HCT116 (cell line): ENCODE measurements at regions not wholly inside any gene's neighbourhood (a gene's known extent, or its start where the extent isn't known, plus 50 kb on each side); places are given as distances from the start of the nearest gene placed in this dataset.

Experiments used
- ATAC-seq: fragments of 200-7000 bp; cut with Tn5 transposase; 2 replicates; pipeline ENCODE4 v1.9.1; 2020; ENCODE audit warnings: mild to moderate bottlenecking, moderate library complexity
- BruUV-seq: library from RNA; stranded (reverse); fragments of 400-500 nt; replicated peaks from 2 replicates; lab custom pipeline; 2021; lab: Mats Ljungman, UMichigan
- CTCF ChIA-PET: fragments of 300-600 bp; sonication (Branson Sonifier 250); formaldehyde crosslinking; loops from one replicate; lab custom pipeline; 2021; ENCODE audit warnings: antibody characterized with exemption; lab: Charles Lee
- POLR2A ChIA-PET: fragments of 300-600, 350-600 bp; sonication (Branson Sonifier 250); formaldehyde crosslinking; loops from one replicate; lab custom pipeline; 2021; ENCODE audit warnings: antibody characterized with exemption; lab: Charles Lee
- RAD21 ChIA-PET, 2 experiments: fragments of 300-600 bp; sonication (Branson Sonifier 250); formaldehyde crosslinking; loops; one replicate each; lab custom pipeline; 2023; ENCODE audit warnings: low total read pairs in 2 of 2; ENCODE audit not compliant: uncharacterized antibody in 2 of 2, unreplicated experiment in 2 of 2, low non-redundant PET in 1 of 2; lab: Charles Lee
- DNase-seq: peaks from one replicate; pipeline ENCODE4 v3.0.0-alpha.2; 2010; ENCODE audit warnings: low read depth, low spot score
- H2AFZ ChIP-seq: fragments of 200-600 bp; shearing (Covaris generic), sonication (generic); 2 replicates; pipeline ENCODE4 v1.6.1; 2017; ENCODE audit warnings: low read depth, mixed run types, mixed read lengths, antibody characterized with exemption, low read length; ENCODE audit not compliant: poor library complexity, severe bottlenecking
- H3K27ac ChIP-seq: 2 replicates; pipeline ENCODE4 v1.5.1; 2012; ENCODE audit warnings: low read depth, low read length
- H3K27me3 ChIP-seq: fragments of 200-600 bp; sonication (generic); 2 replicates; pipeline ENCODE4 v1.6.1; 2016; ENCODE audit warnings: mixed run types, low read length, mixed read lengths; ENCODE audit not compliant: insufficient read depth
- H3K36me3 ChIP-seq, 2 experiments: fragments of 200-500 bp in 1 of 2; fragments of 200-600 bp in 1 of 2; sonication (Bioruptor generic) in 1 of 2; sonication (generic) in 1 of 2; 2 replicates each; pipeline versions ENCODE4 v1.5.1 to v1.6.1; 2014 to 2016; ENCODE audit warnings: low read length in 2 of 2, inconsistent platforms in 1 of 2, mixed read lengths in 1 of 2, mixed run types in 1 of 2; ENCODE audit not compliant: insufficient read depth in 2 of 2, control insufficient read depth in 1 of 2
- H3K4me1 ChIP-seq, 2 experiments: fragments of 200-600 bp in 1 of 2; sonication (generic) in 1 of 2; 2 replicates each; pipeline versions ENCODE4 v1.5.1 to v1.6.1; 2012 to 2017; ENCODE audit warnings: low read length in 2 of 2, inconsistent platforms in 1 of 2, mild to moderate bottlenecking in 1 of 2, mixed read lengths in 1 of 2, mixed run types in 1 of 2, moderate library complexity in 1 of 2; ENCODE audit not compliant: insufficient read depth in 2 of 2, control insufficient read depth in 1 of 2
- H3K4me2 ChIP-seq: fragments of 200-600 bp; sonication (generic); 2 replicates; pipeline ENCODE4 v1.6.1; 2017; ENCODE audit warnings: mixed run types, low read length, mixed read lengths
- H3K4me3 ChIP-seq, 2 experiments: fragments of 200-600 bp in 1 of 2; sonication (generic) in 1 of 2; replicated peaks in 1 of 2; 2 replicates each; pipeline ENCODE4 v1.5.1; 2011 to 2016; ENCODE audit warnings: low read length in 2 of 2, control low read depth in 1 of 2, low read depth in 1 of 2, mild to moderate bottlenecking in 1 of 2, mixed read lengths in 1 of 2, mixed run types in 1 of 2
- H3K79me2 ChIP-seq: fragments of 200-600 bp; sonication (generic); 2 replicates; pipeline ENCODE4 v1.6.1; 2017; ENCODE audit warnings: mild to moderate bottlenecking, mixed run types, low read length, moderate library complexity, mixed read lengths; ENCODE audit not compliant: insufficient read depth
- H3K9ac ChIP-seq: fragments of 200-600 bp; sonication (generic); 2 replicates; pipeline ENCODE4 v1.6.1; 2016; ENCODE audit warnings: low read length, mixed read lengths
- H3K9me2 ChIP-seq: fragments of 200-600 bp; sonication (generic), shearing (Covaris generic); 2 replicates; pipeline ENCODE4 v1.6.1; 2017; ENCODE audit warnings: mixed run types, mild to moderate bottlenecking, moderate library complexity; ENCODE audit not compliant: insufficient read depth
- H3K9me3 ChIP-seq, 2 experiments: fragments of 200-500 bp in 1 of 2; fragments of 200-600 bp in 1 of 2; sonication (Bioruptor generic) in 1 of 2; sonication (generic) in 1 of 2; 2 replicates each; pipeline ENCODE4 v1.6.1; 2014 to 2017; ENCODE audit warnings: low read length in 2 of 2, mixed read lengths in 2 of 2, inconsistent platforms in 1 of 2, low read depth in 1 of 2, mild to moderate bottlenecking in 1 of 2, mixed run types in 1 of 2, moderate library complexity in 1 of 2; ENCODE audit not compliant: control insufficient read depth in 1 of 2, insufficient read depth in 1 of 2
- H4K20me1 ChIP-seq: fragments of 200-600 bp; sonication (generic), shearing (Covaris generic); 2 replicates; pipeline ENCODE4 v1.6.1; 2017; ENCODE audit warnings: mixed run types, mild to moderate bottlenecking, moderate library complexity; ENCODE audit not compliant: insufficient read depth
- ATF3 ChIP-seq: IDR thresholded peaks from 2 replicates; pipeline ENCODE4 v1.6.1; 2012
- CTCF ChIP-seq, 3 experiments: fragments of 200-600 bp in 1 of 3; sonication (generic) in 1 of 3; IDR thresholded peaks in 2 of 3; conservative IDR thresholded peaks in 1 of 3; 2 replicates each; pipeline ENCODE4 v1.5.1; 2012 to 2017; ENCODE audit warnings: low read depth in 2 of 3, low read length in 2 of 3, antibody characterized with exemption in 1 of 3, borderline replicate concordance in 1 of 3, control low read depth in 1 of 3, mild to moderate bottlenecking in 1 of 3, mixed read lengths in 1 of 3, mixed run types in 1 of 3, moderate library complexity in 1 of 3; ENCODE audit not compliant: insufficient read depth in 1 of 3
- EGR1 ChIP-seq: IDR thresholded peaks from 2 replicates; pipeline ENCODE4 v1.6.1; 2012; ENCODE audit warnings: low read depth
- EZH2phosphoT487 ChIP-seq: fragments of 200-600 bp; IDR thresholded peaks from 2 replicates; pipeline ENCODE4 v1.6.1; 2018; ENCODE audit warnings: antibody characterized with exemption, borderline replicate concordance
- FOSL1 ChIP-seq: IDR thresholded peaks from 2 replicates; pipeline ENCODE4 v1.6.1; 2012; ENCODE audit warnings: low read depth
- JUND ChIP-seq: IDR thresholded peaks from 2 replicates; pipeline ENCODE4 v1.6.1; 2012
- MAX ChIP-seq: IDR thresholded peaks from 2 replicates; pipeline ENCODE4 v1.6.1; 2012
- POLR2AphosphoS5 ChIP-seq: IDR thresholded peaks from 2 replicates; pipeline ENCODE4 v1.6.1; 2011; ENCODE audit warnings: mild to moderate bottlenecking, low read depth, low read length, moderate library complexity
- REST ChIP-seq: IDR thresholded peaks from 2 replicates; pipeline ENCODE4 v1.6.1; 2012; ENCODE audit warnings: low read depth
- SP1 ChIP-seq: IDR thresholded peaks from 2 replicates; pipeline ENCODE4 v1.6.1; 2012; ENCODE audit warnings: low read depth
- SRF ChIP-seq: IDR thresholded peaks from 2 replicates; pipeline ENCODE4 v1.6.1; 2012; ENCODE audit warnings: low read depth
- TCF7L2 ChIP-seq: IDR thresholded peaks from 2 replicates; pipeline ENCODE4 v1.7.0; 2011; ENCODE audit warnings: borderline replicate concordance, inconsistent platforms; ENCODE audit not compliant: insufficient read depth, insufficient read length; ENCODE audit errors: extremely low read depth
- YY1 ChIP-seq: IDR thresholded peaks from 2 replicates; pipeline ENCODE4 v1.6.1; 2011; ENCODE audit warnings: low read length, low read depth, moderate library complexity, mild to moderate bottlenecking; ENCODE audit not compliant: insufficient replicate concordance; ENCODE audit errors: extremely low read depth
- ZNF274 ChIP-seq: fragments of 200-500 bp; sonication (Bioruptor generic); IDR thresholded peaks from 2 replicates; pipeline ENCODE4 v1.6.1; 2014; ENCODE audit warnings: mild to moderate bottlenecking, low read depth, low read length, inconsistent platforms
- intact Hi-C: fragments of 100-400 bp; cut with micrococcal nuclease; formaldehyde crosslinking; loops from 2 replicates; pipeline ENCODE4 v1.10.0; 2022

GRCh38 chr4:14155803-14156202 is 528.3 kb upstream of the BOD1L1 start:
- BruUV-seq: no TSS peak
- CTCF ChIA-PET: no interaction called here
- intact Hi-C loops: no loop called here

More at GRCh38 chr4:14155803-14156202, 528.3 kb upstream of the BOD1L1 start:
- peaks cover 0 to 18% of the 10 kb centered on the region in 2 experiments; a peak in 1 of 4 replicates for H3K9me3 ChIP-seq
- ChIA-PET POLR2A (no interaction called here), RAD21 (no interaction called here)
- no peaks in the 10 kb centered on the region for H3K4me1 ChIP-seq
- H4K20me1 ChIP-seq: no peaks in the 10 kb centered on the region
- no peak overlapping the region for H2AFZ ChIP-seq
- H3K27me3 ChIP-seq: no peaks in the 10 kb centered on the region
- no peak for DNase-seq
- no peaks in the 10 kb centered on the region for H3K36me3 ChIP-seq
- H3K79me2 ChIP-seq: no peaks in the 10 kb centered on the region
- H3K4me2 ChIP-seq: no peak overlapping the region
- H3K27ac ChIP-seq: no peak overlapping the region
- no peak overlapping the region for H3K9ac ChIP-seq
- TF ChIP-seq SP1: no peak
- no peak for TF ChIP-seq ATF3
- no peak for TF ChIP-seq REST
- TF ChIP-seq YY1: no peak
- no peak for TF ChIP-seq CTCF (IDR thresholded peaks at IDR 0.05 in 2 of 3, conservative IDR thresholded peaks at IDR 0.05 in 1 of 3; ENCODE audit: borderline replicate concordance in 1 of 3, insufficient read depth in 1 of 3, low read depth in 2 of 3, low read length in 2 of 3)
- no peak for TF ChIP-seq ZNF274
- no peak for TF ChIP-seq EZH2phosphoT487
- no peak for TF ChIP-seq EGR1
- no peak for TF ChIP-seq FOSL1
- no peak for TF ChIP-seq JUND
- TF ChIP-seq TCF7L2: no peak
- TF ChIP-seq MAX: no peak
- no peak for TF ChIP-seq SRF
- no peak for TF ChIP-seq POLR2AphosphoS5
- ATAC-seq: no peak
- no peak overlapping the region for H3K4me3 ChIP-seq
- H3K9me2 ChIP-seq: no peaks in the 10 kb centered on the region
